ENCODE measurements at regions not wholly inside any gene's neighbourhood (a gene's known extent, or its start where the extent isn't known, plus 50 kb on each side); places are given as distances from the start of the nearest gene placed in this dataset.

GRCh38 chr3:135800071-135800549 lies 165.4 kb upstream of the PPP2R3A start:
- DNase-seq (ENCODE audit: low read depth) = no peak

DNA sequence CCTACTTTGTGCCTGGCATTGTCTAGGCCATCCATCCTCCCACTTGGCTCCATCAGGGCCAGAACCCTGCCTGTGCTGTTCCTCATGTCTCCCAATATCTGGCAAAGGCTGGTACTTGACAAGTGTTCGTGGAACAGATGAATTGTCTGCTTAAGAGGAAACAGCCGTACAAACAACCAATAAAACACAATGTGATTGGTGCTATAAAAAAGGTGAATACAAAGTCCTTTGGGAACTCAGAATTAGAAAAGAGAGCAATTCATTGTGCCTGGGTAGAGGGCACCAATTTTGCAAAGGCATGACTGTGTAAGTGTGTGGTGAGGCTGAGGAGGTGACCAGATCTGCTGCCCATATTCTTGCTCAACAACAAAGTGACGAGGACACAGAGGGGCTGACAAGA lies 164.5 kb upstream of the PPP2R3A start:
- DNase-seq (ENCODE audit: low read depth) = no peak

GRCh38 chr3:135802171-135802570 lies 163.4 kb upstream of the PPP2R3A start:
- DNase-seq (ENCODE audit: low read depth) = no peak

DNA sequence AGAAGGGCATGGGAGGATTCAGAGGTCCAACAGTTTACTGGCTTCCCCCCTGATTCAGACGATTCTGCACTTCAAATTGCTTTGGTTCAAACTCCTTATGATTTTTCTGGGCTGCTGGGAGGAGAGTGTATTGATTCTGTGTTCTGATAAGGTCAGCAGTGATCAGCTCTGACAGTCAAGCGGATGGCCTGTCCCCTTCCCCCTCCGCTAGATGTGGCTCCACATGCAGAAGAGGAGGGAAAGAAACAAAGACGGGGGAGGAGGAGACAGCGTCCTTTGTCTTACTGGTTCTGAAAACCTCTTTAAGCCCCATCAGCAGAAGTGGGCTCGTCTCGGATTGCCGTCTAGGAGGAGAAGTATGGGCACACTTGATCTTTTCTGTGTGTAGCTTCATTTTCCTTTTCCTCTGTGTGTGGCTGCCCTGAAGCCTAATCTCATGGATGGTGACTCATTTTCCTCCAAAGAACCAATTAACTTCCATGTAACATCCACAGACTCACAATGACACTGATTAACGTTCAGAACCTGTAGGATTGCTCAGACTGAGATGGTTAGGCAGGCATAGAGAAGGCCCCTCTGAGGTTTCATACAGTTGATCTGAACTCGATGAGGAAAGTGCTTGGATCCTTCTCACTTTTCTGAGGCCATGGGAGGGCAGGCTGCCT lies 162.4 kb upstream of the PPP2R3A start:
- peak; percentile 71 for DNase-seq (ENCODE audit: low read depth)

- DNase-seq (ENCODE audit: low read depth) = no peak
These were observed 159.8 kb upstream of the PPP2R3A start for GRCh38 chr3:135805752-135806151.

DNA sequence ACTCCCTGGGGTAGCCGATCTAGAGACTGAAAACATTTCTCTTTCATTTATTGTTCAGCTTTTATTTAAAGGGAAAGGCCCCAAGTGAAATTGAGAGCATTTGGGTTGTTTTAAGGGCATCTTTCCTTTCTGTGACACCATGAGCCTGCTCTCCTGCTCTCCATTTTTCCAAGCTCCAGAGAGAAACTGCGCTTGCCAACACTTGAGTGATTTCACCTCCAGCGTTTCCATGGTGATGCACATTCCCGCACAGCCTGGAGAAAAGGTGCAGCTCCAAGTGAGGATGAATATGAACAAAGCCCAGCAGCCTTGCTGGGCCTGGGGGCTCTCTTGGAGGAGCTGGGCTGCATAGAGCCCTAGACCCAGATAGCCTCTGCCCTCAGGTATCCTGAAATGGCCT lies 159.2 kb upstream of the PPP2R3A start:
- DNase-seq (ENCODE audit: low read depth) = peak; percentile 17

DNA sequence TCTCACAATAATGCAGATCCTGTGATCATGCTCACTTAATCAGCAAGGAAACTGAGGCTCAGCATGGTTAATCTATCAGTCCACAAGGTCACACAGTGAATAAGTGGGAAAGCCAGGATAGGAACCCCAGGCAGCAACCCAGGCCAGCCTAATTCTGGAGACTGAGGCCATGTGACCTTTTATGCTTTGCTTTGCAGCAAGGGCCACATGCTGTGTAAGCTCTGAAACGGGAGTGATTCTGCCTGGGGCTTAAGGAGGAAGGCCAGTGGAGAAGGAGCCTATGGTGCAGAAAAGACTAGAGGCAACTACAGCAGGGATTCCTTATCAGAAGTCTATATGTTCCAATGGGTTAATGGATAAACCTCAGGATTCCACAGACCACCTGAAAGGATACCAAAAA lies 157.6 kb upstream of the PPP2R3A start:
- no peak for DNase-seq (ENCODE audit: low read depth)

GRCh38 chr3:135809021-135809634 lies 156.4 kb upstream of the PPP2R3A start:
- DNase-seq (ENCODE audit: low read depth) = no peak

- no peak for DNase-seq (ENCODE audit: low read depth)
These were observed 153.9 kb upstream of the PPP2R3A start for GRCh38 chr3:135811651-135812050.

DNA sequence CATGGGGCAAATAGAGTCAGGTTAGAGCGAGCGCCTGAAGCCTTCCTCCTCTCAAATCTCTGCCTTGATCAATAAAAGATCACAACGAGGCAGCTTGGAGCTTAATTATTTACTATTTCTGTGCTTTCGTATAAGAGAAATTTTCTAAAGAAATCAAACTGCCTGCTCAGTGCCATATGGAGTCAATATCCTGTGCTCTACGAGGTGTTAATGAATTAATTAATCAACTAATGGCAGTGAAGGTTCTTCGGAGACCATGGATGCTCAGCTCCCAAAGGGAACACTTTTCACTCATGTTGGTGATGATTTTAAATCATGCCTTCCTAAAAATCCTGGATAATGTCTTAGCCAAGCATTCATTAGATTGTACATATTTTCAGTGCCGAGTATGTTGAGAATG lies 153.5 kb upstream of the PPP2R3A start:
- no peak for DNase-seq (ENCODE audit: low read depth)

DNA sequence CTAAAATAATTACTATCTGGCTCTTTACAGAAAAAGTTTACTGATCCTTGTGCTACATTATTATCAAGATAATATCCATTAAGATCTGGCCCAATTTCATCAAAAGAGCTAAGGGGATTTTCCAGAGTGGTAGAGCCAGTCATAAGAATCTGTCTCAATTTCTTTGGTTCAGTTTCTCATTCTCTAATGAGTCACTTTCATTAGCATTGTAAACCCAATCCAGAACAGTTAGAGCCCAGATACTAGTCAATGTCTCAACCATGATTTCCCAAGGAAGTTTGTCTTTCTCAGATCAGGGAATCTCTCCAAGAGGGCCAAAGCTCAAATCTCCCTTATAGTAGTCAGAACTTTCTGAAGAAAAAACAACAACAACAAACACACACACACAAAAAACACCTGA lies 131.1 kb upstream of the PPP2R3A start:
- no peak for DNase-seq (ENCODE audit: low read depth)

DNA sequence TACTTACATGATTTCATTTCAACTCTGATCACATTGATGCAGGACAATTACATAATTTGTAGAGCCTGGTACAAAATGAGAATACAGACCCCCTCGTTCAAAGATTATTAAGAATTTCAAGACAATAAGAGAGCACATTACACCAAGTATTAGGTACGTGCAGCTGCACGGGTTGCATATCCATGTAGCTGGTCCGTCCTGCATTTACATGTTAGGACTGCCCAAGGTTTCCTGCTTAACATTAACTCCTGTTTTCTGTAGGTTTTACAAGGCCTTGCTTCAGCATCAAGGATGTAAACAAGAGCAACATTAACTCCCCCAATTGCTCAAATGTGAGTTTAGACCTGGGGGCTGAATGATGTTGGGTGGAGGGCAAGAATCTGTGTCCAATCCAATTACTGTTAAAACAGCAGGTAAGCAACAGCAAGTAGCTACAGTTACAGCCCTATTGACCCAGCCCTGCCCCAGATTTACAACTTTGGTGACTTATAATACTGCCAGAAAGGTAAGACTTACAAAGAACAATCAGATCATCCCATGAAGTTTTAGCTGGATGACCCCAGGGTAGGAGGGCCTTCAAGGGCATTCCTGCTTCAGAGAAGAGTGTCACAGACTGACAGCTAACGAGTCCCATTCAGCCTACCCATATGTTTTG lies 127.4 kb upstream of the PPP2R3A start:
- no peak for DNase-seq (ENCODE audit: low read depth)

GRCh38 chr3:135840436-135840835 lies 125.1 kb upstream of the PPP2R3A start:
- no peak for DNase-seq (ENCODE audit: low read depth)

DNA sequence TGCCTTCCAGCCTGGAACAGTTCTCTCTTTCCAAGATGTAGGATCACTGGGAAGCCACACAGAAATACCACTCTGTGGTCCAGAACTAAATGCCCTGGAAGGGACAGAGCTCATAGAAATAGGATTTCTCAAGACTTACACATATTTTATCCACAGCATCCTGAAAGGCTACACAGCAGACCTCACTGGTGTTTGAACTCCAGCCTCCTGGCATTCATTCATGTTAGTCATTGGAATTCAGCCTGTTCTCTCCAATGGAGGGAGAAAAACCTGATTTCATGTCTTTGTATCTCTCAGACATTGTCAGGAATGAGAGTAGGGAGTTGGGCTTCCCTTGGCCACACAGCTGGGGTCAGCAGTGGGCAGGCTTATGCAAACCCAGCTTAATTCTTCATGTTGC lies 121.1 kb upstream of the PPP2R3A start:
- DNase-seq (ENCODE audit: low read depth) = no peak

DNA sequence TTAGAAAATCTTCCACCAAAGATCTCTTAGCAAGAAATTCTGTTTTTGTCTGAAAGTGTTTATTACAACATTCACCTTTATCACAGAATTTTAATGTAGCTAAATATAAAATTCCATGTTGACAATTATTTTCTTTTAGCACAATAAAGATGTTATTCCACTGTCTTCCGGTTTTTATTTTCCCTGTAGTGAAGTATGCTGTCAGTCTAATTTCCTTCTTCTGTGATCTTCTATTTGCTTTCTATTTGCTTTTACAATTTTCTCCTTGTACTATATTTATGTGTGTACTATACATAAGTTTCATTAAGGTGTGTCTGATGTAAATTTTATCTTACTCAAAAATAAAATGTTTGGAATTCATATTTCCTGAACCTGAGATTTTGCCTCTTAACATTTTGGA lies 117.5 kb upstream of the PPP2R3A start:
- DNase-seq (ENCODE audit: low read depth) = no peak

GRCh38 chr3:135849827-135850226 lies 115.7 kb upstream of the PPP2R3A start:
- DNase-seq (ENCODE audit: low read depth) = no peak

GRCh38 chr3:135851201-135852081 lies 114.1 kb upstream of the PPP2R3A start:
- peak; percentile 47 for DNase-seq (ENCODE audit: low read depth)

GRCh38 chr3:135853981-135854380 lies 111.5 kb upstream of the PPP2R3A start:
- no peak for DNase-seq (ENCODE audit: low read depth)

DNA sequence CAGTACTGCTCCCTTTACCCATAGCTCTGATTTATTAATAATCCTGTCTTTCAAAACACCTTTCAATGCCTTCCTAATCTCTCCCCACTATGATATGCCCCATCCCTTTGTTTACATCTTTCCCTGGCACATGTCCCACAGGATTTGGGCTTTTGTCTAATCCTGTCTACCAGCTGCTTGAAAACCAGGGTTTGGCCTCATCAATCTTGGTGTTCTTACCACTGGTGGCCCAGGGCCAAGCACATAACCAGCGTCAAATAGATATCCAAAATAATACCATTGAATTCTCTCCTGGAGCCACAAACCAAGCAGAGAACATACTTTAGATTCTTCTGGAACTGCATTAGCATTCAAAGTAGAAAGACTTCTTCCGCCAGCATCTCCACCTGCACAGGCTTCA lies 104.8 kb upstream of the PPP2R3A start:
- no peak for DNase-seq (ENCODE audit: low read depth)

DNA sequence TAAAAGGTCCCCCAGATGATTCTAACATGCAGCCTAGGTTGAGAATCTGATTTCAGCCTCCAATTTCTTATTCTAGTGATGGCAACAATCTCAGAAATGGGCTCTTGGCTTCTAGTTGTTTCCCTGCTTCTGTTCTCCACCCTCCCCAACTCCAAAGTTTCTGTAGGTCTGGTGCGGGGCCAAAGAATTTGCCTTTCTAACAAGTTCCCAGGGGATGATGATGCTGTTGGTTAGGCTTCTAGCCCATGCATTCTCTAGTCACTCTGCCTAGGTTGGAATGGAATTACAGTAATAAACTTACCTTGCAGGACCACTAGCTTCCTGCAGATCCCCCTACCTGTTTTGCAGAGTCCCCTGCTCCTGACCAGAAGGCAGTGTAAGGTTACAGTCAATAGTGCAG lies 103.2 kb upstream of the PPP2R3A start:
- no peak for DNase-seq (ENCODE audit: low read depth)

DNA sequence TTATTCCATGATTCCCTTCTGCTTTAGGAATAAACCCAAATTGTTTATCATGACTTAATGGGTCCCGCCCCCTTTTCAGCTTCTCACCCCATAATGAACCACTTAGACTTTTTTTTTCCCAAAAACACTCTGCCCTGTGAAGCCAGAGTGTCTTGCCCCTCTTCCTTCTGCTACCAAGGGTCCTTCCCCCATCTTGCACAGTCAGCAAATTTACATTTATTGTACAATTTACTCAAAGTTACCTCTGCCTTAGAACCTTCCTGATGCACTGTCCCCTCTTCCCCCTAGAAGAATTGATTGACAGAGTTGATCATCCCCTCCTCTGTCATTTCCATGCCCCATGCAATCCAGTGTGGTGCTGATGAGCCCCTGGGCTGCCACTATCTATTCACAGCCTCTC lies 101.5 kb upstream of the PPP2R3A start:
- DNase-seq (ENCODE audit: low read depth) = no peak

- peak; percentile 30 for DNase-seq (ENCODE audit: low read depth)
These were observed 100.4 kb upstream of the PPP2R3A start for GRCh38 chr3:135865085-135865484.
